MM.1S (cell line): ENCODE measurements at regions not wholly inside any gene's neighbourhood (a gene's known extent, or its start where the extent isn't known, plus 50 kb on each side); places are given as distances from the start of the nearest gene placed in this dataset.

Experiments used
- DNase-seq: peaks from one replicate; pipeline ENCODE4 v3.0.0-alpha.2; 2015
- H2AFZ ChIP-seq: fragments of 300-600 bp; sonication (generic); 2 replicates; pipeline ENCODE4 v1.6.0; 2016; ENCODE audit warnings: antibody characterized with exemption, low read length
- H3F3A ChIP-seq: fragments of 300-600 bp; sonication (generic); 2 replicates; pipeline ENCODE4 v1.6.1; 2016; ENCODE audit warnings: mild to moderate bottlenecking, antibody characterized with exemption, low read length, moderate library complexity, mixed read lengths; ENCODE audit not compliant: insufficient read depth
- H3K27ac ChIP-seq: fragments of 300-600 bp; sonication (generic); 2 replicates; pipeline ENCODE4 v1.5.1; 2016; ENCODE audit warnings: mild to moderate bottlenecking, low read length
- H3K27me3 ChIP-seq: fragments of 300-600 bp; sonication (generic); replicated peaks from 2 replicates; pipeline ENCODE4 v1.6.0; 2016; ENCODE audit warnings: low read length; ENCODE audit not compliant: insufficient read depth
- H3K36me3 ChIP-seq: fragments of 300-600 bp; sonication (generic); replicated peaks from 2 replicates; pipeline ENCODE4 v1.6.1; 2016; ENCODE audit warnings: mild to moderate bottlenecking, low read length, mixed read lengths; ENCODE audit not compliant: insufficient read depth
- H3K4me1 ChIP-seq: fragments of 300-600 bp; sonication (generic); 2 replicates; pipeline ENCODE4 v1.6.1; 2016; ENCODE audit warnings: low read length, mixed read lengths
- H3K4me2 ChIP-seq: fragments of 300-600 bp; sonication (generic); 2 replicates; pipeline ENCODE4 v1.6.0; 2016; ENCODE audit warnings: low read depth, low read length
- H3K4me3 ChIP-seq: fragments of 300-600 bp; sonication (generic); 2 replicates; pipeline ENCODE4 v1.5.1; 2016; ENCODE audit warnings: low read length, mixed read lengths
- H3K79me2 ChIP-seq: fragments of 300-600 bp; sonication (generic); 2 replicates; pipeline ENCODE4 v1.6.1; 2016; ENCODE audit warnings: mixed run types, low read length, mixed read lengths
- H3K9ac ChIP-seq: fragments of 300-600 bp; sonication (generic); 2 replicates; pipeline ENCODE4 v1.6.1; 2016; ENCODE audit warnings: low read length, mixed read lengths
- H3K9me2 ChIP-seq: fragments of 300-600 bp; sonication (generic); replicated peaks from 2 replicates; pipeline ENCODE4 v1.6.1; 2016; ENCODE audit warnings: mild to moderate bottlenecking, low read length, mixed read lengths; ENCODE audit not compliant: insufficient read depth
- H3K9me3 ChIP-seq: fragments of 300-600 bp; sonication (generic); replicated peaks from 2 replicates; pipeline ENCODE4 v1.6.1; 2016; ENCODE audit warnings: mild to moderate bottlenecking, low read length, mixed read lengths; ENCODE audit not compliant: insufficient read depth
- H4K20me1 ChIP-seq: fragments of 300-600 bp; sonication (generic); 2 replicates; pipeline ENCODE4 v1.6.1; 2016; ENCODE audit warnings: mild to moderate bottlenecking, low read length, moderate library complexity, mixed read lengths; ENCODE audit not compliant: insufficient read depth
- CTCF ChIP-seq: fragments of 300-600 bp; sonication (generic); IDR thresholded peaks from 2 replicates; pipeline ENCODE4 v1.5.1; 2016; ENCODE audit warnings: antibody characterized with exemption, low read length, mixed read lengths
- EZH2 ChIP-seq: fragments of 300-600 bp; sonication (generic); optimal IDR thresholded peaks from 2 replicates; pipeline ENCODE3; 2017; ENCODE audit warnings: low read depth, mild to moderate bottlenecking, antibody characterized with exemption, low read length, mixed read lengths
- EZH2phosphoT487 ChIP-seq: fragments of 300-600 bp; sonication (generic); IDR thresholded peaks from 2 replicates; pipeline ENCODE4 v1.6.1; 2018; ENCODE audit warnings: antibody characterized with exemption, low read length

- no peak for DNase-seq
- H3K79me2 ChIP-seq: no peaks in the 10 kb centered on the region
- no peaks in the 10 kb centered on the region for H4K20me1 ChIP-seq
- no peaks in the 10 kb centered on the region for H3K27me3 ChIP-seq
- no peak overlapping the region for H3K9ac ChIP-seq
- H3K9me3 ChIP-seq: no peaks in the 10 kb centered on the region
- H3K9me2 ChIP-seq: no peaks in the 10 kb centered on the region
- H3F3A ChIP-seq: no peaks in the 10 kb centered on the region
- no peak overlapping the region for H3K4me3 ChIP-seq
- H3K4me2 ChIP-seq: no peak overlapping the region
- H2AFZ ChIP-seq: no peak overlapping the region
- H3K4me1 ChIP-seq: no peaks in the 10 kb centered on the region
- no peaks in the 10 kb centered on the region for H3K36me3 ChIP-seq
- TF ChIP-seq EZH2 (no peak), CTCF (no peak), EZH2phosphoT487 (no peak)
- no peak overlapping the region for H3K27ac ChIP-seq
These were observed 151.0 kb upstream of the B3GAT1 start for GRCh38 chr11:134562941-134563471.

GRCh38 chr11:134562196-134562595 is 150.2 kb upstream of the B3GAT1 start:
- Histone ChIP-seq H3K79me2 (no peaks in the 10 kb centered on the region), H3K27me3 (no peaks in the 10 kb centered on the region), H3K9me3 (no peaks in the 10 kb centered on the region), H3K36me3 (no peaks in the 10 kb centered on the region), H3K4me3 (no peak overlapping the region), H3K9me2 (no peaks in the 10 kb centered on the region), H3K4me2 (no peak overlapping the region), H3K27ac (no peak overlapping the region), H3F3A (no peaks in the 10 kb centered on the region), H4K20me1 (no peaks in the 10 kb centered on the region), H3K9ac (no peak overlapping the region), H2AFZ (no peak overlapping the region), H3K4me1 (no peaks in the 10 kb centered on the region)
- no peak for DNase-seq
- TF ChIP-seq CTCF: no peak
- no peak for TF ChIP-seq EZH2
- no peak for TF ChIP-seq EZH2phosphoT487

- no peaks in the 10 kb centered on the region for H3K27me3 ChIP-seq
- no peaks in the 10 kb centered on the region for H3K9me3 ChIP-seq
- H3K4me2 ChIP-seq: no peak overlapping the region
- no peak overlapping the region for H2AFZ ChIP-seq
- H3K9me2 ChIP-seq: no peaks in the 10 kb centered on the region
- no peaks in the 10 kb centered on the region for H3K4me1 ChIP-seq
- no peaks in the 10 kb centered on the region for H3F3A ChIP-seq
- no peaks in the 10 kb centered on the region for H3K36me3 ChIP-seq
- TF ChIP-seq EZH2 (no peak), EZH2phosphoT487 (no peak), CTCF (no peak)
- H4K20me1 ChIP-seq: no peaks in the 10 kb centered on the region
- H3K27ac ChIP-seq: no peak overlapping the region
- H3K4me3 ChIP-seq: no peak overlapping the region
- no peak for DNase-seq
- H3K79me2 ChIP-seq: no peaks in the 10 kb centered on the region
- no peak overlapping the region for H3K9ac ChIP-seq
These were observed 149.3 kb upstream of the B3GAT1 start for GRCh38 chr11:134561331-134561720.
